Stimulated activated CD8-positive, alpha-beta memory T cell treated with anti-CD3 and anti-CD28 coated beads, Interleukin-15, amount 100 ng/mL, for 48 hours (primary cell): ENCODE measurements at regions not wholly inside any gene's neighbourhood (a gene's known extent, or its start where the extent isn't known, plus 50 kb on each side); places are given as distances from the start of the nearest gene placed in this dataset.

Experiments
- DNase-seq, 2 donors: peaks; one replicate each; pipeline ENCODE4 v3.0.0-alpha.2; 2020; ENCODE audit warnings: low read depth in 2 of 2

GRCh38 chr6:159099961-159100360 lies 55.2 kb upstream of the TAGAP start:
- DNase-seq: no peak

GRCh38 chr6:159099276-159099675 lies 54.5 kb upstream of the TAGAP start:
- no peak for DNase-seq

DNA sequence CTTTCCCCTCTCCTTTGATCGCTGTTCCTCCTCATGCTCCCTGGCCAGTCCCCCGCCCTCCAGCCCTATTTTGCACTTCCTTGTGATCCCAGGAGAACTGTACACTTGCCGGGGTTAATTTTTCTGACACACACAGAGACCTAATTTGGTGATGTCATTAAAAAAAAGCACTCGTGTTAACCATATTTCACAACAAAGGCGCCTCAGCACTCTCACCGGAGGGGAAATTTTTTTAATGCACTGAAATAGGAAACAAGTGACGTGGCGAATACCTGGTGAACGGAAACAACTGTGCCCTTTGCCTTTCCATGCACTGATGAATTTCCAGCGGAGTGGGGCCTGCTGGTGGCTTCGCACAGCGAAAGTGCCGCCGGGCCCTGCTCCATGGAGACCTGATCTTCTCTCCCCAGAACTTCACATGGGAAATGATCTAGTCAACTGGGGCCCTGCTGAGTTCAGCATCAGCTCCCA lies 53.9 kb upstream of the TAGAP start:
- DNase-seq: peak in 1 of 2 donors; percentile 54

GRCh38 chr6:159097256-159097655 lies 52.5 kb upstream of the TAGAP start:
- DNase-seq: peak; percentile 68 to 70

GRCh38 chr6:159095616-159096015 lies 50.8 kb upstream of the TAGAP start:
- DNase-seq: no peak

DNA sequence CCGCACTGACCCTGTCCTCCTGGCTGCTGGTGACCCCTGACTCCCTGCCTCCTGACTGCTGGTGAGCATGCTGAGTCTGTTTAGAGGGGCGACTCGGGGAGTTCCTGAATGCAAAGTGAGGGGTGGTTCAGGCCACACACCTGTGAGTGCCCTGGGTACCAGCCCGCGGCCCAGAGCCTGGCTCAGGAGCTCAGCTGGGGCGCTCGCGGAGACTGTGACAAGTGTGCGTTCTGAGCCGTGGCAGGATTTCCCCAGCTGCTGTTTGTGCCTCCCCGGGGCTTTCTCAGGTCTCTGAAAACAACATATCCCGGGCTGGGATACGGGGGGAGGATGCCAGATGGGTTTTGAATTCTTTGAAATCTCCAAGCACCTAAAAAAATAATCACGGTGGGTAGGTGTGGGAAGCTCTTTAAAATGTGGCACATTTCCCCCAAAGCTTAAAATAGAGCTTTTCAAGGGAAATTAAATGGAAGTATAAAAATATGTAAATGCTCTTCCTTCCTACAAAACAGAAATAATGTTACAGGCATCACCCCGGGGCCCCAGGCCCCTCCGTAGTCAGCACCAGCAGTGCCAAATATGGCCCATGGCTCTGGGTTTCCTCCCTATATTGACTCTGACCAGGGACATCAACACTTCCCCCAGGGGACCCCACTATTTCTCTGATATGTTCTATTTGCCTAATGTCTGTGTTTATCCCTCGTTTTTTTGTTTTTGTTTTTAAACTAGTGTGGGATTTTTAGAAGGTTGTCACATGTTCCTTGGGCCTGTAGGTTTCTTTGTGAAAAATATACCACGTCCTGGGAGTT lies 49.9 kb upstream of the TAGAP start:
- no peak for DNase-seq
